ENCODE measurements at regions not wholly inside any gene's neighbourhood (a gene's known extent, or its start where the extent isn't known, plus 50 kb on each side); places are given as distances from the start of the nearest gene placed in this dataset.

GRCh38 chr12:67928621-67929383 is 60.4 kb upstream of the IFNG-AS1 start:
- DNase-seq (ENCODE audit: extremely low read depth in 1 of 2, low read depth in 1 of 2), result no peak

- DNase-seq (ENCODE audit: extremely low read depth in 1 of 2, low read depth in 1 of 2), result no peak
Observed at GRCh38 chr12:67929384-67929772, 59.9 kb upstream of the IFNG-AS1 start.

DNA sequence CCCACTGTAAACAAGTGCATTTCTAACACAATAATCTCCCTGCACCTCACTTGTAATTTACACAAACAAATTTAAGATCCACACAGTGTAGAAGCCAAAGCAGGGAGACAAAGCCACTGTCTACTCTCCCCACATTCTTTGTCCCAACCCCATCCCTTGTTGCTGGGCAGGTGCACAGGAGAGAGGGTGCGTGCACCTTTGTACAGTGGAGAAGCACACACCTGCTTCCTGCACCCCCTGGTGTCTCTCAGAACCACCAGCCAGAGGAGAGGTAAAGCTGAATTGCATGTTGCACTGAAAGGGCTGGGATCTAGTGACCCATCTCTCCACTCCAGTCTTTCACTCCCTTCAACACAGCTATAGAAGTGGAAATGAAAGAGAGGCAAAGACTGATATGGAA is 51.4 kb upstream of the IFNG-AS1 start:
- DNase-seq (ENCODE audit: extremely low read depth in 1 of 2, low read depth in 1 of 2), result no peak
